Activated CD4-positive, CD25-positive, alpha-beta regulatory T cell (primary cell): ENCODE measurements at regions not wholly inside any gene's neighbourhood (a gene's known extent, or its start where the extent isn't known, plus 50 kb on each side); places are given as distances from the start of the nearest gene placed in this dataset.

Experiments used
- DNase-seq, 4 experiments: peaks; one replicate each; lab custom pipeline; 2025; lab: John Stamatoyannopoulos, UW

DNA sequence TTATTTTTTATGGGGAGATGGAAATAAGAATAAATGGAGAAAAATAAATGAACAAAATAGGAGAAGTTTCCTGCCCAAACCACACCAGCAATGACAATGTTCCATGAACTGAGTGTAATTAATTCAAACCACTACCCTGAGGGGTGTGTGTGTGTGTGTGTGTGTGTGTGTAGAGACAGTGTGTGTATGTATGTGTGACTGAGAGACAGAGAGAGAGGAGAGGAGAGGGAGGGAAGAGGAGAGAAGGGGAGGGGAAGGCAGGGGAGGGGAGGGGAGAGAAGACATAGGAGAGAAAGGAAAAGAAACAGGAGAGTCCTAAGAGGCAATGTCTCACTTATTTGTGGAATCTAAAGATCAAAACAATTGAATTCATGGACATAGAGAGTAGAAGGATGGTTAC lies 65.0 kb upstream of the POU2AF1 start:
- DNase-seq, result no peak

DNA sequence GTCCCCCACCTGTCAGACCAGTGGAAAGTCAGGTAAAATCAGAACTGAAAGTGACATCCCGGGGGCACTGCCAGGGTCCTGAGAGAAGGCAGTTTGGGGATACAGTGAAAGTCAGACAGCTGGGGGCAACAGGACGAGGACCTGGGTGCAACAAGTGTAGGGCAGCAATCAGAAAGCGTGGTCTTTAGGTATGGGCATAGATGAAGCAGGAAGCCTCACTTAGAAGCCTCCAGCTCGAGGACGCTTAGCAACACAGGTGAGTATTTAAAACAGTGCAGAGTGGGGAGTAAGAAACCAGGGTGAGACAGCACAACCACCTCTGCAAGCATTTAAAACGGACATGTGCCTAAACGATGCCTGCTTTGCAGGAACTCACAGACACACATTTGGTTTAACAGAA lies 64.6 kb upstream of the POU2AF1 start:
- DNase-seq, result no peak

- DNase-seq, result no peak
Observed at GRCh38 chr11:111443032-111443431, 64.0 kb upstream of the POU2AF1 start.

GRCh38 chr11:111441443-111441842 lies 62.4 kb upstream of the POU2AF1 start:
- DNase-seq, result no peak

DNA sequence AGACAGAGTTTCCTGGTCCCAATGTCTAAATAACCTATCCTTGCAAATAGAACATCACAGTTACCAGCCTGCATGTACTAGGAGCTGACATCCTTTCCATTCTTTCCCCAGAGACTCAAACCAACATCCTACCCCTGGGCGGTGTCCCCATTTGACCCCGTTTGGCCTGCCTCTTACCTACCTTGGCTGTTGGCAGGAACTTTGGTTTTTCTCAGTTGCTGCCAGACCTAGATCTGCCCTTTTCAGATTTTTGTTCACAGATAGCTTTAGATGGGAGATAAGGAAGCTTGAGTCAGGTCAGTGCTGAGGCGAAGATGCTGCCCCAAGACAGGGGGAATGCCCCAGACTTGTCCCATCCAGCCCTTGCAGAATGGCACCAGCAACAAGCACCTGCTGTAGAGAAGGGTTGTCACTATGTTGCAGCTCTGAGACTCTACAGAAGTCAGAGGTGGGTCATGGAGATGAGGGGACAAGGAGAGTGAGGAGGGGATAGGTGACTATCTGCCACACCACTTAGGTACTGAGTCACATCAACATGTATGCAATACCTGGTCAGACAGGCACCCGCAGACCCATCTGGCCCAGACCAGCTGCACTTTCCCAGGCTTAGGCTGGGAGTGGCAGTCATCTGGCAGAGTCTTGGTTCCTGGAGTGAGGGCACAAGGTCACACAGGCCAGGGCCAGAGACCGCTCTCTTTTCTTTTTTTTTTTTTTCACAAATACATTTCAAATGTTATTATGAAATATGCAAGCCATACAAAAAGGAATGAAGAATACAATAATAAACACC lies 61.5 kb upstream of the POU2AF1 start:
- no peak for DNase-seq

DNA sequence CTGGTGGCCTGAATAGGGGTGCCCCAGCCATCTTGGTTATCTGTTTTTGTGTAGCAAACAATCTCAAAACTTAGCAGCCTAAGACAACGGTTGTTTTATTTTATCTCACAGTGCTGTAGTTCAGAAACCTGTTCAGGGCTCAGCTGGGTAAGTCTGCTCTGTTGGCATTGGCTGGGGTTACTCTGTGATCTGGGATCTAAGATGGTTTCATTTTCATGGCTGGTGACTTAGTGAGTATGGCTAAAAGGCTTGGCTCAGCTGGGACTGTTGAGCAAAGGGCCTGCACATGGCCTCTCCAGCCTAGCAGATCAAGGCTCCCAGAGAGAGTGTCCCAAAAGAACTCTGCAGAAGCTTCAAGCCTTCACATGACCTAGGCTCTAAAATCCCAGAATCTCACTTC lies 60.8 kb upstream of the POU2AF1 start:
- no peak for DNase-seq

DNA sequence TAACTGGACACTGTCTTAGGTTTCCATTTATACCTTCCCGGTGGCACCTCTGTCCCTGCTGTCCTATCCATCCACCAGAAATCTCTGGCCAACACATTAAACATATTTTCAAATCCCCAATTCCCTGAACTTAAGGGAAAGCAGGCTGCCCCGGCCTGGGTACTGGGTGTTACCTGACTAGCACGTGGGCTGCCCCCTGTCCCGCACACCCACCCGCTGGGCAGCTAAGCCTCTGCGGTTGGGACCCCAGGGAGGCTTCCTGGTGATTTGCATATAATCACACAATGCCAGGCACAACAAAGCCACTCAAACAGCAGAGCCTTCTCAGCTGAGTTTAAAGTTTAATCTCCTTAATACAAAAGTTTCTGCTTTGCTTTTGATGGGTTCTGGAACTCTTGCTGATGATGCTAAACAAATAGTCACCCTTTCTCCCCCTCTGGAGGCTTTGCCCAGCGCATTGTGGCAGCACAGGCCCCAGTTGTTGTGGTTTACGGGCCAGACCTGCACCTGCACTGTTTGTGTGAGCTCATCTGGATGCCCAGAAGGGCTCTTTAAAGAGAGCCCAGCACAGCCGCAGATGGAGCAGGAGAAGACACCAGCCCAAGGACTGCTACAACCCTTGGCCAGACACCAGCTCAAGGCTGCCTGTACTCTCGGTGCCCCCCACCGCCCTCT lies 59.9 kb upstream of the POU2AF1 start:
- DNase-seq, result no peak

DNA sequence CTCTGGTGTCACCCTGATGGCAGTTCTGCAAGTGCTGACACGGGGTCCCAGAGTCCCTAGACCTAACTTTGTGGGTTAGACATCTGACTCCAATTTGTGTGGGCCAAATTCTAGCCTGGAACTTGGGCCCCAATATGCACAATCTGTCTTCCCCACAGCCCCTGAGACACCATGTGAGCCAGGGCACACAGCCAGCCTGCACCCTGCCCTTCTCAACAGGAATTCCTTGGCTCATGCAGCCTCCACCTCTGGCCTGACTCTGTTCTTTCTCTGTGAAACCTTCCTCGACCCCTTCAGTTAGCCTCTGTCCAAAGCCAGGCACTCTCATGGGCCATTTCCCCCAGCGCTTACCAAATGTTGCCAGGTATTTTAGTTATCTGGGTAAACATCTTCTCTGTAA lies 59.1 kb upstream of the POU2AF1 start:
- DNase-seq, result no peak

DNA sequence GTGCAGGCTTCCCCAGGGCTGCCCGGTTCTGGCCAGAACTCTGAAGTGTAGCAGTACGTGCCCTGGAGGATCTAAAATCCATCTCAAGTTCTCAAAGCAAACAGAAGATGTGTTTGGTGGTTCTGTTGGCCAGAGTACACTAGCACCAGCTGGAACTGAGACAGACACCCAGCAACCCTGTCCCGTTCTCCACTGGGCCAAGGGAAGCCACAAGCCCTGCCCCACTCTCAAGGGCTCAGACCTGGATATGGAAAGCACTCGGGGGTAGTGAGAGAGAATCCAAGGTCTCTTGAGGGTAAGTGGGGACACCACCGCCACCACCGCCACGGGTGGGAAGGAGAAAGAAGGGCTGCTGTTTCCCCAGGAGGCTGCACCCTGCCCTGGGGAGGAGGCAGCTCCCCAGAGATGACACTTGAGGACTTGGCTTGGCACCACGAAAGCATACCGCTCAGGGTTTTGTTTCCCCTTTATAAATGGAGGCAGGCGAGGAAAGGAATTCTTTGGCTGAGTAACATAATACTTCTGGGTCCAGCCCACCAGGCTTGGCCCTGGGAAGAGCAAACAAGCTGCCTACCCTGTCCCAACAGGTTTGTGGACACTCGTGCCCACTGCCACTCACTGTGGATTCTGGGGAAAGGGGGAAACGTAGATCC lies 56.1 kb upstream of the POU2AF1 start:
- DNase-seq, result no peak

DNA sequence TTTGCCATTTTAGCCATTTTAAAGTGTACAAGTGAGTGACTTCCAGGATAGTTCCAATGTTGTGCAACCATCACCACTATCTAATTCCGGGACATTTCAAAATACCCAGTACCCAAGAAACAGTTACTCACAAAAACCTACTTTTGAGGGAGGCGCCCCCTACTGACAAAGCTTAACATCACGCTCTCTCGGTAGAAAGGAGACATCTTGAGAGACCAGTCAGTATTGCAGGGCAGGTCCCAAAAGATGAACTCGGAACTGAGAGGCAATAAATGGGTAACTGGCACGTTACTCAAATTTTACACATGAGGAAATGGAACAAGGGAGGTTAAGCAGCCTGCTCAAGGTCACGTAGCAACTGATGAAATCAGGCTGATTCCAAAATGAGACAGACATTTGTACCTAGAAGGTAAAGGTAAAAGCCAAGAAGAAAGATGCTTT lies 50.0 kb upstream of the POU2AF1 start:
- DNase-seq, result peak in 2 of 4 experiments; percentile 16 to 19
